OCI-M1 (cell line): ENCODE measurements at regions not wholly inside any gene's neighbourhood (a gene's known extent, or its start where the extent isn't known, plus 50 kb on each side); places are given as distances from the start of the nearest gene placed in this dataset.

ENCODE experiments used
- DNase-seq: peaks from one replicate; lab custom pipeline; 2025; lab: John Stamatoyannopoulos, UW

DNA sequence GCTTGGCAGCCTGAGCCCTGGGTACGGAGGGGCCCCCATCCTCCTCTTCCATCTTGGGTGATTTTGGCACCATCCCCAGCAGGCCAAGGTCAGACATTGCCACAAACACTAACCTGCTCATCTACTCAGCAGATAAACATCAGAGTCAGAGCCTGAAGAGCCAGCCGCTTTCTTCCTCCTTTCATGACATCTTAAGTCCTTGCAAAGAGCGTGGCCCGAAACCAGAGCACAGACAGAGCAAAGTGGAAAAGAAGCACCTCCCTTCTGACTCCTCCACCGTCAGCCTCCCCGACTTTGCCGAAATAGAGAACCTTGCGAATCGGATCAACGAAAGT lies 60.4 kb upstream of the RPH3AL start:
- DNase-seq = no peak

DNA sequence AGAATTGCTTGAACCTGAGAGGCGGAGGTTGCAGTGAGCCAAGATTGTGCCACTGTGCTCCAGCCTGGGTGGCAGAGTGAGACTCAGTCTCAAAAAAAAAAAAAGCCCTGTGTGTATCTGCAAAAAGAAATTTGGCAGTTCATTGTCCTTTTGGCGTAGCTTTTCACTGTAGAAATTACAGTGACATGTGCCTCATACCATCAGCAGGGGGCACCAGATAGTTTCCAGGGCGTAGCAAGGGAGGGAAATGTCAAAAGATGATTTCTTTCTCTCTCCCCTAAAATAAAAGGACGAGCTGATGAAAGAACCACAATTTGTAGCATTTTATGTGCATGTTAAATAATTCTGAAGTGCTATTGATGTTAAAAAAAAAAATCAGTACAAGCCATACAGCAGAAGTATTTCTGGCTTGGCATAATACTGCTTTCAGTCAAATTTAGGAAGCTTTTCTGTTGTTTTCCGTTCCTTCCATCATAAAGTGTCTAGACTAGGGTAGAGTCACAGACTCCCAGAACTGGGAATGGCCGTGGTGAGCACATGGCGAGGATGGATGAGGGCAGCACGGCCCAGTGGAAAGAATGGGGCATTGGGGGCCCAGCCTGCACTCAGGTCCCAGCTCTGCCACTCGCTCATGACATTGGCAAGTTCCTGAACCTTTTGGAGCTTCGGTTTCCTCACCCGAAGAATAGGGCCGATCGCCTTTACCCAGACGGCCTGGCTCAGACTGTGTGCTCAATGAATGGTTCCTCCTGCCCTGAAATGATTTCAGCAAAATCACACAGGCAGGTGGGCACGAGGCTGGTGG lies 59.8 kb upstream of the RPH3AL start:
- peak; percentile 71 for DNase-seq

- no peak for DNase-seq
These were observed 59.0 kb upstream of the RPH3AL start for GRCh38 chr17:411421-412120.

DNA sequence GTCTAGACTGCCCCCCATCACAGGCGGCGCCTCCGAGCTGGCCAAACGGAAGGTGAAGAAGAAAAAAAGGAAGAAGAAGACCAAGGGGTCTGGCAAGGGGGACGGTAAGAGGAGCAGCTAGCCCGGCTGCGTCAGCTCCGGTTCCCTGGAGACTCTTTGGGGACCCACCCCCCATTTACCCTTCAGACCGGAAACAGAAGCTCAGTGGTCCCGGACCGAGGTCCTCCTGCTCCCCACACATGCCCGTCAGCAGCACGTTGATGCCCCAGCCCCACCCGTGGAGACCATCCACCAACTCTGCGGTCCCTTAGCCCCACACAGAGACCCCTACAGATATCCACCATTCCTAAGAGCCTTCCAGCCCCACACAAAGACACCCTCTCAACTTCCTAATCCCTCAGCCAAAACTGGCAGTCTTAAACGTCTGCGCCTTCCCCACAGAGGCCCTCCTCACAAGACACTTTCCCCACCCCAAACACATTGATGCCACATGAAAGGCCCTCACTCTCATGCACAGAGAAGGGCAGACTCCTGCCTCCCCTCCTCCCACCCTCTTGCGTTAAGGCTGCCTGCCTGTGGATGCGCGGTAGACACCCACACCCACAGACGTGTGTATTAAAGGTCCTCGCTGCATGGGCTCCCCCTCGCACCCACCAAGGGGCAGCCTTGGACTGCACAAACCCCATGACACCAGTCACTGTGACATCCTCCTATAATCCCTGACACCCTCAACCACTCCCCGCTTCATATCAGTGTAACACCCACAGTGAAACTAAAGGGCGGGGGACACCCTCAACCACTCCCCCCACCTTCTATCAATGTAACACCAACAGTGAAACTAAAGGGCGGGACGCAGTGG lies 58.2 kb upstream of the RPH3AL start:
- DNase-seq = peak; percentile 26

- DNase-seq = peak; percentile 98
These were observed 57.4 kb upstream of the RPH3AL start for GRCh38 chr17:409848-410542.

DNA sequence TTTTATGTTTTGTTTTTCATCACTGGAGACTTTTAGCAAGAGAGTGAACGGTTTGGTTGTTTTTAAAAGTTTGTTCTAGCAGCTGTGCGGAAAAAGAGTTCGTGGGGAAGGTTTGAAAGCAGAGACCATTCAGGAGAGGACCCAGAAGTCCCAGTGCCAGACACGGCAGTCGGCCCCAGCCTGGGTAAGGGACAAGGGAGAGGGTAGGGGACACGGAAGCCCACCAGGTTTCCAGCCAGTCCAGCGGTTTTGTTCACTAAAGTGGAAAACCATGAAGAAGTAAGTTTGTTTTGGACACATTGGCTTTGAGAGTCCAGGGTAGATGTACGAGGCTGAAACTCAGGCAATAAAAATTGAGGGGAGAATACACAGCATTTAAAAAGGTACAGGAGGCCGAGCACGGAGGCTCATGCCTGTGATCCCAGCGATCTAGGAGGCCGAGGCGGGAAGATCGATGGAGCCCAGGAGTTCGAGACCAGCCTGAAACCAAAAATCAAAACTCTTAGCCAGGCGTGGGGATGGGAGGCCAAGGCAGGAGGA lies 56.8 kb upstream of the RPH3AL start:
- no peak for DNase-seq

- DNase-seq = no peak
These were observed 52.1 kb upstream of the RPH3AL start for GRCh38 chr17:404703-405102.
